Pancreas (tissue), 10 donors: ENCODE measurements at regions not wholly inside any gene's neighbourhood (a gene's known extent, or its start where the extent isn't known, plus 50 kb on each side); places are given as distances from the start of the nearest gene placed in this dataset.

Experiments
- ATAC-seq, 4 donors: fragments of 200-7000 bp; cut with Tn5 transposase; one replicate each; pipeline versions ENCODE4 v1.8.0 to v1.9.1; 2020; ENCODE audit warnings: mild to moderate bottlenecking in 4 of 4, moderate library complexity in 4 of 4
- DNase-seq, 6 donors: peaks; one replicate each; pipeline ENCODE4 v3.0.0-alpha.2; 2020
- FAIRE-seq: peaks from 2 replicates; lab custom pipeline; 2012; peaks lifted over from hg19 to GRCh38; lab: Jason Lieb, UNC
- H3K27ac ChIP-seq, 4 donors: fragments of 200-600 bp; sonication (generic); 1 replicate in 3 of 4; 2 replicates in 1 of 4; pipeline versions ENCODE4 v1.5.0 to v1.8.0; 2020
- H3K27me3 ChIP-seq, 4 donors: fragments of 200-600 bp; one replicate each; pipeline ENCODE4 v1.8.0; 2021
- H3K36me3 ChIP-seq, 3 donors: fragments of 200-600 bp; sonication (generic) in 1 of 3; one replicate each; pipeline versions ENCODE4 v1.5.0 to v1.8.0; 2020 to 2021
- H3K4me1 ChIP-seq, 3 donors: fragments of 200-600 bp; one replicate each; pipeline ENCODE4 v1.8.0; 2021
- H3K4me3 ChIP-seq, 4 donors: fragments of 200-600 bp; sonication (generic) in 2 of 4; one replicate each; pipeline versions ENCODE4 v1.5.0 to v1.8.0; 2020 to 2021
- H3K9me3 ChIP-seq, 4 donors: fragments of 200-600 bp; one replicate each; pipeline ENCODE4 v1.8.0; 2021
- CTCF ChIP-seq, 4 donors: fragments of 200-600 bp; sonication (generic) in 3 of 4; IDR thresholded peaks; one replicate each; pipeline versions ENCODE4 v1.5.0 to v1.8.0; 2021; ENCODE audit warnings: antibody characterized with exemption in 4 of 4
- WGBS, 2 donors: extraction: QIAGEN DNeasy Blood & Tissue Kit; methylation state at CpG; one replicate each; pipeline ENCODE4 v1.1.7; 2013; 5-methylcytosine and 5-hydroxymethylcytosine counted together
- intact Hi-C, 3 donors: fragments of 100-400 bp; cut with DNase I; formaldehyde crosslinking; loops; one replicate each; pipeline versions ENCODE4 v1.11.1 to v1.14.2; 2022
- donor health status: healthy with polysubstance abuse.
- donor health status: DM: no; HTN: no; CAD: no; lungs with moderate emphysema.
- donor health status: DM: no; HTN: no; CAD: no.
- donor health status: control.
- donor health status: control.
- donor health status: Bipolar disorder and iron deficiency.
- donor health status: DM: yes; HTN: yes; CAD: no.
- donor health status: DM: no; HTN: no; CAD: no.
- donor health status: DM: no; HTN: no; CAD: no.
- donor health status: DM: yes; HTN: yes; CAD: no.

- H3K4me3 ChIP-seq, result no peak overlapping the region
- intact Hi-C loops, result no loop called here
- H3K9me3 ChIP-seq, result no peaks in the 10 kb centered on the region
- FAIRE-seq (no peak), ATAC-seq (no peak), DNase-seq (no peak)
- H3K27ac ChIP-seq, result peak overlapping the region in 2 of 4 donors; percentile 26 to 53
- H3K27me3 ChIP-seq, result no peaks in the 10 kb centered on the region
- no peak for TF ChIP-seq CTCF (IDR thresholded peaks at IDR 0.05)
- H3K36me3 ChIP-seq, result no peaks in the 10 kb centered on the region
- H3K4me1 ChIP-seq, result peaks cover 15 to 44% (median 18%) of the 10 kb centered on the region in 3 donors
- 84 to 87% methylated on average over 5 of the region's 5 CpGs for WGBS, 2 donors
Measured at GRCh38 chr7:130904792-130905191, 170.8 kb upstream of the KLF14 start.

GRCh38 chr7:130906575-130906974 lies 172.6 kb upstream of the KLF14 start:
- Histone ChIP-seq H3K9me3 (no peaks in the 10 kb centered on the region), H3K4me3 (no peak overlapping the region), H3K27me3 (no peaks in the 10 kb centered on the region), H3K4me1 (peaks cover 4 to 32% (median 5%) of the 10 kb centered on the region in 3 donors), H3K27ac (no peak overlapping the region), H3K36me3 (no peaks in the 10 kb centered on the region)
- intact Hi-C loops, result no loop called here
- DNase-seq (no peak), ATAC-seq (no peak), FAIRE-seq (no peak)
- TF ChIP-seq CTCF (IDR thresholded peaks at IDR 0.05), result no peak
- WGBS, 2 donors, result 97 to 100% methylated on average over 1 of the region's 1 CpG

GRCh38 chr7:130907439-130907838 lies 173.4 kb upstream of the KLF14 start:
- no peak for FAIRE-seq
- no peak for ATAC-seq
- Histone ChIP-seq H3K27me3 (no peaks in the 10 kb centered on the region), H3K36me3 (no peaks in the 10 kb centered on the region), H3K4me3 (no peak overlapping the region), H3K4me1 (peaks cover 0 to 31% (median 5%) of the 10 kb centered on the region in 3 donors), H3K9me3 (no peaks in the 10 kb centered on the region), H3K27ac (no peak overlapping the region)
- no peak for DNase-seq
- TF ChIP-seq CTCF (IDR thresholded peaks at IDR 0.05), result no peak
- WGBS, 2 donors, result 88 to 93% methylated on average over 4 of the region's 4 CpGs
- intact Hi-C loops, result no loop called here

- no peak overlapping the region for H3K27ac ChIP-seq
- no peaks in the 10 kb centered on the region for H3K9me3 ChIP-seq
- intact Hi-C loops, result no loop called here
- DNase-seq (no peak), ATAC-seq (no peak), FAIRE-seq (no peak)
- no peaks in the 10 kb centered on the region for H3K36me3 ChIP-seq
- 95 to 97% methylated on average over 10 to 11 of the region's 11 CpGs for WGBS, 2 donors
- H3K4me3 ChIP-seq, result no peak overlapping the region
- peaks cover 0 to 25% (median 4%) of the 10 kb centered on the region in 3 donors for H3K4me1 ChIP-seq
- TF ChIP-seq CTCF (IDR thresholded peaks at IDR 0.05), result no peak
- no peaks in the 10 kb centered on the region for H3K27me3 ChIP-seq
Measured at GRCh38 chr7:130908345-130909160, 174.5 kb upstream of the KLF14 start.
